ENCODE measurements at regions not wholly inside any gene's neighbourhood (a gene's known extent, or its start where the extent isn't known, plus 50 kb on each side); places are given as distances from the start of the nearest gene placed in this dataset.
"Not testable (repeated sequence)": the region's sequence is repeated elsewhere in the genome, so short reads cannot be mapped to it uniquely, and the experiment has no call there.

DNA sequence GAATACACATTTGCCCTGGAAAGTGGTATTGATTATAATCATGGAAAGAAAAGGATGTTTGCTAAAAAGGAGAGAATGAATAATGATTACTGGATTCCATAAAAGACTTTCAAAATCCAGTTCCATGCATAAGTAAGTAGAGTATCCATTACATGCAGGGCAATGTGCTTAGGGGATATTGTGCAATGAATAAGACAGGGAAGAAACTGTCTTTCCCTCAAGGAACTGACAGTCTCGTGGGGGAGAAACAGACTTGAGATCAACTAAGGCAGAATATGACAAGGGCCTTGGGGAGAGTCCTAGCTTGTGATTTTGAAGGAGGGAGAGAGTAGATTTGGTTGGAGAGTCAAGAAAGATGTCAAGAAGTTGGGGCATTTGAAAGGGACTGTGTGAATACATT lies 130.6 kb downstream of the SPP2 start:
- no peak for DNase-seq

DNA sequence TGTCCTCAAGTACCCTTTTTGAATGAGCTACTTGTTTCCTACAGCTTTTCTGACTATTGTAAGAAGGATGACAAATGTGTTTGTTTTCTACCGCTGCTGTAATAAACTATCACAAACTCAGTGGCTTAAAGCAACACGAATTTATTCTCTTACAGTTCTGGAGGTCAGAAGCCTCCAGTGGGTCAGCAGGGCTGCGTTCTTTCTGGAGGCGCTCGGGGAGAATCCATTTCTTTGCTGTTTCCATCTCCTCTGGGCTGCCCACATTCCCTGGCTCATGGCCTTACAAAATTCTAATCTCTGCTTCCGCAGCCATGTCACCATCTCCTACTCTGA lies 128.5 kb downstream of the SPP2 start:
- DNase-seq: no peak

DNA sequence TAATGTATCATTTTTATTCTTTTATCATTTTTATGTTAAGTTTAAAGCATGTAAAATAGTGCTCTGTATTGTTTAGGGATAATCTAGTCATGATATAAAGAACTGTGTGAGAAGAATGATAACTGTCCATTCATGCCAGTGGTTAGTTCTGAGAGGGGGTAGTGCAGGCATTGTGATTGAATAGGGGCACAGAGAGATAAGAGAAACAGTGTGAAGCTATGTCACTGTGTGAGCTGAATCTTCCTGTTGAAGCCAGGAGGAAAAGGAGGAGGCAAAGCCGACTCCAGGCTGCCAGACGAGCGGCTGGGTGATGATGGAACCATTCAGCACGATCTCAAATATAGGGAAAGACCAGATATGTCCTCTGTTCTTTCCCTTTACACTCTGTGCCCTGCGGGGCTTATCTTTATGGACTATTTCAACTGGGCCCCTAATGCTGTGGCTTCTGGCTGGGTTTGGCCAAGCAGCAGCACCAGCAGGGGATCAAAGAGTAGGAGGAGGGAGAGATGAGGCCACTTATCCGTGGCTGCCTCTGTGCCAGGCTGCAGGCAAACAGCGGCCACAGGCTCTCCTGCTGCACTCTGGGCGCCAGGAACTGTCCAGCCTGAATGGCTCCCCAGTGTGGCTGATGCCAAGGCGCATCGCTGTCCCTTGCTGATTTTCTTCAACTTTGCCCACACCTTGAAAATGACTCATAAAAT lies 128.0 kb downstream of the SPP2 start:
- DNase-seq: no peak

DNA sequence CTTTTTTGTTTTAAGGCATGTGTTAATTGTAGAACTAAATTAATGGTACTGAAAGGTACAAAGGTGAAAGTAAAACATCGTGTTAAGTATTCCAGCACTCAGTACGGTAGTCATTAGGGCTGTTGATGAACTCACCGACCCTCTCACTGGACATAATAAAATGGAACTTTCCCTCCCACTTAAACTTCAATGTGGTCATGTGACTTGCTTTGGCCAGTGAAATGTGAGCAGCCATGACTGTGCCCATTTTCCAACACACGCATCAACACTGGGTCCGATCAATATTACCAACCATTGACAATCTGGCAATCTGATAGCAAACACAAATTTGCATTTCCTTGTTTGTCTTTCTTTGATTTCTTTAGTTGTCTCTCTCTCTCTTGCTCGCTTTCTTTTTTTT lies 125.1 kb downstream of the SPP2 start:
- no peak for DNase-seq

DNA sequence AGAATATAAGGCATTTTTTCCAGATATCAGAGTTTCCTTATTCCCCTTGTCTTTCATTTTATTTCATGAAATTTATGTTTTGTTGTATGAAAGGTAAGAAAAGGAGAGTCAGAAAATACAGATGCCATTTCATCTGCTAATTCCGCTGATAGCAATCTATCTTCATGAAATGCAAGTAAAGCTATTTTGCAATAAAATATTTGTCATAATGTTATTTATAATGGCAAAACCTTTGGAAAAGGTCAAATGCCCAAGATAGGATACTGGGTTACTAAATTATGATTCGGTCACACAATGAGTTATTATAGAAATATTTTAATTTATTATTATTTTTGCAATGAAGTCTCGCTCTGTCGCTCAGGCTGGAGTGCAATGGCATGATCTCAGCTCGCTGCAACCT lies 124.2 kb downstream of the SPP2 start:
- DNase-seq: no peak

DNA sequence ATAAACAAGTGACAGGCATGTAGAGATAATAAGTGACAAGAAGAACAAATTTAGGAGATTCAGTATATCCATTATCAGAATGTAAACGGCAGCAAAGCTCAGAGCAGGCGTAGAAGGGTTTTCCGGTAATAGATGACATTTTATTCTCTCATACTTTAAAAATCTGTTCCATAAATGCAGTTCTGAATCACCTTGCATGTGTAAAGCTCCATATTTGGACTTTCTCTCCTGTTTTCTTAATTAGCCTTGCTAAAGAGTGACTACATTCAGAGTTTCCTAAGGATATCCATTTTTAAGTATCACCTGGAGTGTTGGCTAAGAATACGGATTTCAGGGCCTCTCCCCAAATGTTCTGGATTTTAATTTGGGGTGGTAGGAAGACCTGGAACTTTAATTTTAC lies 122.0 kb downstream of the SPP2 start:
- no peak for DNase-seq

DNA sequence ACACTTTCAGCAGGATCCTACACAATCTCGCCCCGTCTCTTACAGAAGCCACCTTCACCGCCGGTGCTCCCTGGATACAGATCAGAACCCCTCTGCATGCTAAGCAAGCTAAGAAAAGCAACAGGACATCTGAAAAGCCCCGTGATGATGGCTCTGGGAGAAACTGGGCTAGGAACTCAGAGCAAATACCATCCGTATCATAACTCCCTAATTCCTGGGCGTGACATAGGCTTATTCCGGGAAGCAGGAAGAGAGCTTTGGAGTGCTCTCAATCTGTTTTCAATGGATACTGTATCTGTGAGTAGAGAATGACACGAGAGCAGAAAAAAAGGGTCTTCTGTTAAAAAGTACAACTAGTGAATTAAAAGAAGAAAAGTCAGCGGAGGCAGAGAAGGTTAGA lies 121.6 kb downstream of the SPP2 start:
- DNase-seq: no peak

DNA sequence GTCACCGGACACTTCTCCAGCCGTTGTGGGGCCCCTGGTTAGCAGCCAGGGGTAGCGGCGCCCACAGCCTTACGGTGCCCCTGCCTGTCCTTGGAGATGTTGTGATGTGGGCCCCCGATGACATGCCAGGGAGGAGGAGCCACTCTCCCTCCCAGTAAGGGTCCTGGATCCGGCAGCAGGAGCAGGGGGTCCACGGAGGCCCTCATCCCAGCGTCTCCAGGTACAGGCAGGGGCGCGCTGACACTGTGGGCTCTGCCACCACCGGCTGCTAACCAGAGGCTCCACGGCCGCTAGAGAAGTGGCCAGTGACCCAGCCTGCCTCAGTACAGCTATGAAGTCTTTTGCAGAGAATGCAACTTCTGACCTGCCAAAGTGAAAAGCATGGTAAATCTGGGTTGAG lies 121.2 kb downstream of the SPP2 start:
- DNase-seq: no peak

DNA sequence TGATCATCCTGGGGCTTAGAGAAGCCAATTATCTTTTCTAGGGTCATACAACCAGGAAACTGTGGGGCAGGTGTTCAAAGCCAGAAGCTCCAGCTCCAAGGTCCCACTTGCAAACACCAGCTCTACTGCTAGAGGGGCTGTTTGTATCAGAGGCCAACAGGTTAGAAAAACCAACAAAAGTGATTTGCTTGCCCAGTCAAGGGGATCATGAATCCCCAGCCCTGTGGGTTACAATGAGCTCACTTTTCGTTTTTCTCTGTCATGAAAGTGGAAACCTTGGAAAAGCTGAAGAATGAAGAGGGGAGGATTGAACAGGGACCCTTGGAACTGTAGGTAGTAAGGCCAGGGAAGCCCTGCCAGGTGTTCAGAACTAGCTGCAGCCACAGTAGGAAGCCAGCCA lies 119.2 kb downstream of the SPP2 start:
- DNase-seq: peak; percentile 29

DNA sequence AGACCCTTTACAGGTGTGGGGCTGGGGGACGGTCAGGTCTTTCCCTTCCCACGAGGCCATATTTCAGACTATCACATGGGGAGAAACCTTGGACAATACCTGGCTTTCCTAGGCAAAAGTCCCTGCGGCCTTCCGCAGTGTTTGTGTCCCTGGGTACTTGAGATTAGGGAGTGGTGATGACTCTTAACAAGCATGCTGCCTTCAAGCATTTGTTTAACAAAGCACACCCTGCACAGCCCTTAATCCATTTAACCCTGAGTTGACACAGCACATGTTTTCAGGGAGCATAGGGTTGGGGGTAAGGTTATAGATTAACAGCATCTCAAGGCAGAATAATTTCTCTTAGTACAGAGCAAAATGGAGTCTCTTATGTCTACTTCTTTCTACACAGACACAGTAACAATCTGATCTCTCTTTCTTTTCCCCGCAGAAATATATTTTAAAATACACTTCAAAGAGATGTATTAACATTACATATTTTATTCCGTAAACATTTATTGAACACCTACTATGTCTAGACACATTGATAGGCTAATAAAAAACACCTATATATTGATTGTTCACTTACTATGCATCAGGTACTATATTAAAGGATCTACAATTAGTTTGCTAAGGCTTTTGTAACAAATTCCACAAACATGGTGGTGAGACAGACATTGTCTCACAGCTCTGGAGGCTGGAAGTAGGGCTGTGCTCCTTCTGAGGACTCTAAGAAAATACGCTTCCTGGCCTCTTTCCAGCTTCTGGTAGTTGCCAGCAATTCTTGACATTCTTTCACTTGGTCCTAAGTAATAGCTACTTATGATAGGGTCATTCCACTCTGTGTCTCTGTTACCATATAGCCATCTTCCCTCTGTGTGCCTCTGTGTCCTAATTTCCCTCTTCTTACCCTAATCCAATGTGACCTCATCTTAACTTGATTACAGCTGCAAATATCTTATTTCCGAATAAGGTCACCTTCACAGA lies 118.4 kb downstream of the SPP2 start:
- DNase-seq: peak; percentile 63

DNA sequence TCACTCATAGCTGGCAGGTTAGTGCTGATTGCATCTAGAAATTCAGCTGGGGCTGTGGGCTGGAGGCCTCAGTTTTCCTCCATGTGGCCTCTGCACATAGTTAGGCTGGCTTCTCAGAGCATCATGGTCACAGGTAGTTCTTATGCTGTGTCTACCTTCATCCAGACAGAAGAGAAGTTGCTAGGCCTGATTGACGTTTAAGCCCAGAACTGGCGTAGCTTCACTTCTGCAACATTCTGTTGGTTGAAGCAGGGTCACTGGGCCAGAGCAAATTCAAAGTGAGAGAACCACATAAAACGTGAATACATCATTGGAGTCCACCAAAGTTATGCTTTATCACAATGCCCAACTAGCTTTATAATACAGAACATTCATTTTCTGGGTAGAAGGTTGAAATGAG lies 116.0 kb downstream of the SPP2 start:
- DNase-seq: no peak

DNA sequence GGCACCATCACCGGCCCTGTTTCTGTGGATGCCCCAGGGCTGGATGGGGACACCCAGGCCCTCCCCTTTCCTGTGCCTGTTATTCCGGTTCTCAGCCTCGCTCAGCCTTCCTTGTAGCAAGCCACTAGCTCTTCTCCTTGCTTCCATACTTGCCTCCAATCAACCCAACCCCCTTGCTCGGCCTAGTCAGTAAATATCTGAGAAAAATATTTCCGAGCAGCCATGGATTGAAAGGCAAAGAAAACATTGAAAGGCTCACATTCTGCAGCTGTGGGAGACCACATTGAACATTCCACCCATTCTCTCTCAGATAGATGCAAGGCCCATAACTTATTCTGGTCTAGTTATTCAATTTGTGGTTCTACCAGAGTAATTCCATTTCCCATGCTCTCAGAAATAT lies 114.9 kb downstream of the SPP2 start:
- peak; percentile 93 for DNase-seq

DNA sequence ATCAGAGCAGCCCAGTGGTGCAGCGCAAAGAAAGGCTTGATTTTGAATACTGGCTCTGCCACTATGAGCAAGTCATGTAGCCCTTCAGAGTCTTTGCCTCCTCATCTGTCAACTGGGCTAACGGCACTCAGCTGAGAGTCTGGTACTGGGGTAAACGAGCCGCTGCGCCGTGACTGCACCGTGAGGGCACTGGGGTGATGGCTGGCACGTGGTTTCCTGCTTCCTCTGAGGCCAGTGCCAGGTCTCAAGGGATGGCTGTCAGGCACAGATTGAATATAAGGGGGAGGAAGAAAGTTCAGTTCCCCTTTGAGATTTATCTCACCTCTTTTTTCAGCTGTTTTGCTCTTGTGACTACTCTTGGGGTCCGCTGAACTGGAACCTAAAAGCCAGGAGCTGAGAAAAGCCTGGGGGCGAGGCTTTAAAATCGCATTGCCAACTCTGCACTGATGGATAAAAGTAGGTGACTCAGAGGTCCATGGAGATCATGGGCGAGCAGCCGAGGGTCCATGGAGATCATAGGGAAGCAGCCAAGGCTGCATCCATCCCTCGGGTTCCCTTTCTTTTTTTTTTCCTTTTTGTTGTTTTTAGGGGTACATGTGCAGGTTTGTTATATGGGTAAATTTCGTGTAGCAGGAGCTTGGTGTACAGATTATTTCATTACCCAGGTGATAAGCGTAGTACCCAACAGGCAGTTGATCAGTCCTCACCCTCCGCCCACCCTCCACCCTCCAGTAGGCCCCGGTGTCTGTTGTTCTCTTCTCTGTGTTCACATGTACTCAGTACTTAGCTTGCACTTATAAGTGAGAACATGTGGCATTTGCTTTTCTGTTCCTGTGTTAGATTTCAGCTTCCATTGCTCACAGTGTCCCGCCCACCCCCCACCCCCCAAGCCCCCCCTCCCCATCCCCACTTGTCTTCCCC lies 114.3 kb downstream of the SPP2 start:
- DNase-seq: peak; percentile 49

DNA sequence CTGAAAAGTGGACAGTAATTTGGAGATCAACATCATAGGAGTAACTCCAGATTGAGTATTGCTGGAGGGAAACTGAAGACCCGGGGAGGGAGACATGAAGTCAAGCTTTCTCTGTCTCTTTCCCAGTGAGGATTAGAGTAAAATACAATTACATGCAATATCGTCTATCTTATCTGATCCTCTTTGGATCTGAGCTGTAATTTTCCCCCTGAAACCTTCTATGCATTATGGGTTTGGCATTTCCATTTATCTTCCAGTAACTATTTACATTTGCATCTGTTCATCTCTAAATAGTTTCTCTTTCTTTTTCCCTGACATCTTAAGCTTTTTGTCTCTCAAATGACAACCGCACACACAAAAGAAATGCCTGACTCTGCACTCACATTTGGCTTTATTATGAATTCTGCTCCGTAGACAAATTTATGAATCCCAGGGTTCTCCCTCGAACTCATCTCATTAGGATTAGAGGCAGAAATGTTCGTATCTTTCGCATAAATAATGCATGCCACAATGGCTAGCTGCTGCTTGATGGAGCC lies 113.1 kb downstream of the SPP2 start:
- DNase-seq: no peak

DNA sequence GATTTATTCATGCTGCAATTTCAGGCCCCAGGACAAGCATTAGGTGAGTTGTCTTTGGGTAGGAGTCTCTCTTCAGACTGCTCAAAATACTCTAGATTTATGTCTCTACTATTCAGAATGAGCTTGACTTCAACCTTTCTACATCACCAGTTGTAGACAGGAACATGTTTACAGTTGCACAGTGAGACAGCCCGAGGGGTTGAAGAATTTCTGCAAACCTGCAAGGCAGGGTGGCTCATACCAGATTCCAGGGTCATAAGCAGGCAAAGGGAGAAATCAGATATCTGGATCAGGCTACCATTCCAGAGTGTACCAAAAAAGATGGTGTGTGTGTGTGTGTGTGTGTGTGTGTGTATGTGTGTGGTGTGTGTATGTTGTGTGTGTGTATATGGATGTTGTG lies 112.4 kb downstream of the SPP2 start:
- DNase-seq: no peak

DNA sequence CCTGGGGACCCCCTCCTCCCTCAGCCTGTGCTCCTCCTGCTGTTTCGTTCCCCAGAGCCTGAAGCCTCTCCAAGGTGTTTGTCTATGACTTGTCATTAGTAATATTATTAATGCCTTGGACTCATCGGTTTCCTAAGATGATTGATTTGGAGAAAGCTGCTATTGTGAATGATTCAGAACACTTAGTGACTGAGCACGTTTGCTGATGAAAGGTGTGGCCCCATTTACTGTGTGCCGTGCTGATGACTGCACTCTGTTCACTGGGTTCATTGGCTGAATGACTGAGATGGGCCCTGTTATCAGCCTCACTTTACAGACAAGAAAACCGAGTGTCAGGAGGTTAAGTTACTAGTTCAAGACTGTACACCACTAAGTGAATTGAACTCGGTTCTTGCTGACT lies 111.4 kb downstream of the SPP2 start:
- no peak for DNase-seq

DNA sequence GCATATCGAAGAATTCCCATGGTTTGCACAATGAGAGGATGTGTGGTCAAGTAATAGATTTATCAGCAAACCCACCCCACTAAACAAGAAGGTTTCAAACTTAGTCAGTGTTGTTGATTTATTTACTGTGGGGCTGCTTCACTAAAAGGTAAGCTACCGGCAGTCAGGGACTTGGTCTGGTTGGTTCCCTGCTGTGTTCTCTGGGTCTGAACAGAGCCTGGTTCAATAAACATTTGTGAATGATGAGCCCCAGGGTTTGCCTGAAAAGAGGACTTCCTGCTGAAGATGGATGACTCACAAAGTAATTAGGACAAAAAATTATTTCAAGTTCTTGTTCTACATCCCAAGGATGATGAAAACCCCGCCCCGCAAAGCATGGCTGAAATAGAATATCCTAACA lies 108.3 kb downstream of the SPP2 start:
- DNase-seq: no peak

DNA sequence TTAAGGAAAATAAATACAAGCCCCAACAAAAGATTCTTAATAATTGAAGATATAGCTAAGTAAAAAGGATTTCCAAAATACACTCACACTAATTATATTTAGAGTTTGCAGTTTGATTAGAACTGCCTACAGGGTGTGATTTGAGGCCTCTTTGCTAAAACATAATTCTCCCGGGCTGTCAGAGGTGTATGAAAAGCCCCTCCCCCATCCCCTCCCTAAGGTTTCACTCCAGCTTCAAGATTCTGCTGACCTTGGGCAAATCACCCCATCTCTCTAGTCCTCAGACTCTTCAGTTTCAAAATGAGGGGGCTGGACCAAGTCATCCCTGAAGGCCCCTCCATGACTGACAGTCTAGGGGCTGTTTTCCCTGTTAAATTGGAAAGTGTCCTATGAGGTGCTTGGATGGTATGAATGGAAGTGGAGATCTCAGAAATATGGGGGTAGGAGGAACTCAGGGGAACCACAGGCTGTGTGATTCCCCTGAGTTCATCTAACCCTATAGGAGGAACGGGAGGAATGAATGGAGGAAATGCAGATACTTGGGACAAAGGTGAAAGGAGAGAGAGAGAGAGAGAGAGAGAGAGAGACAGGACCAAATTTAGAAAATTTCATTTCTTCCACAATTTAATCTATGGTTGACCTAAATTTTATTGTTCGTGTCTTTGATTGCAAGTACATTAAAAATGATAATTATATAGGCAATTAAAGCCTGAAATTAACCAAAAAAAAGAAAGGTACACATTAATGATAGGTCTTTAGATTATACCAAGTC lies 107.5 kb downstream of the SPP2 start:
- DNase-seq: no peak

DNA sequence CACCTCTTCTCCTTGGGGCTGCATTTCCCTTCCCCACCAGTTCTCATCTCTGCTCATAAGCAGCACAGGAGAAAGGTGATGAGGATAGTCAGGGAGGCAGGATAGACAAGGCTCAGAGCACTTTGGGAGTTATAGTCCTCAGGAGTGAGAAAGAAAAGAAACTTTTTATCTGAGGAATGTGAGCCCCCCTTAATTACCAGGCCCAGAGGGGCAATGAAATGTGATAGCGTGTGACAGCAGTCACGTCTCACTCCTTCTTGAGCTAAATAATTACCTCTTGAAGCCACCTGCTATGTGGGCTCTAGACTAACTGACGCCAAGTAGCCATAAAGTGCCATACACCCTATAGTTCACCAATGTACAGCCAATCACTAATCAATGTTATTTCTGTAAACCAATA lies 105.8 kb downstream of the SPP2 start:
- DNase-seq: no peak

DNA sequence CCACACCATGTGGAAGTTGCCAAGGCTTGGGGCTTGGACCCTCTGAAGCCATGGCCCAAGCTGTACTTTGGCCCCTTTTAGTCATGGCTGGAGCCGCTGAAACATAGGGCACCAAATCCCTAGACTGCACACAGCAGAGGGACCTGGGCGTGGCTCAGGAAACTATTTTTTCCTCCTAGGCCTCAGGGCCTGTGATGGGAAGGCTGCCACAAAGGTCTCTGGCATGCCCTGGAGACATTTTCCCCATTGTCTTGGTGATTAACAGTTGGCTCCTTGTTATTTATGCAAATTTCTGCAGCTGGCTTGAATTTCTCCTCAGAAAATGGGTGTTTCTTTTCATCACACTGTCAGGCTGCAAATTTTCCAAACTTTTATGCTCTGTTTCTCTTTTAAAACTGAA lies 102.3 kb downstream of the SPP2 start:
- not testable (repeated sequence) for DNase-seq

DNA sequence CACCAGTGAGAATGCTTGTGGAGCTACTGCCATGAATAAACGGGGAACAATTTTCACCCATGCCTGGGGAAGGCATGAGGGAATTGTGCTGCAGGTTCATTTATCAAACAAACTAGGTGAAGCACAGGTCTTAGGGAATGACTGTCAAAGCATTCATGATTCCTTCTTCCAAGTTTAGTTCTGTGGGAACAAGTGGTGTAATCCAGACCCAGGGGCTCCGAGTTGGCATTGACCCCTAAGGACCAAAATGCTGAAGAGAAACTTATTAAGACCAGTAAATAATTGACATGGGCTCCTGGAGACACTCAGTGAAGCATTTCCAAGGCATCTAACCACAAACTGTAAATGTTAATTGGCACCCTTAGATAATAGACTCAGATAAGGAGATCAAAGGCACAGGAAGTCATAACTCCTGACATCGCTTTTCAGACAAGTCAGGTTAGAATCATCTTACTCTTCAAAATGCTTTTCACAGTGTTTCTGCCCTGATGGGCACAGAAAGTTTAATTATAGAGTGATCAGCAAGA lies 96.9 kb downstream of the SPP2 start:
- DNase-seq: peak; percentile 99

Data from kidney glomerular epithelial cell (primary cell).